GM12891 (cell line): ENCODE measurements at regions not wholly inside any gene's neighbourhood (a gene's known extent, or its start where the extent isn't known, plus 50 kb on each side); places are given as distances from the start of the nearest gene placed in this dataset.

Source experiments
- DNase-seq: peaks from one replicate; pipeline ENCODE4 v3.0.0; 2011; ENCODE audit warnings: low spot score; ENCODE audit not compliant: insufficient read length
- FAIRE-seq: peaks from 2 replicates; lab custom pipeline; 2011; peaks lifted over from hg19 to GRCh38; lab: Jason Lieb, UNC
- PAX5 ChIP-seq: IDR thresholded peaks from 2 replicates; pipeline ENCODE4 v1.6.1; 2011; ENCODE audit warnings: low read length, moderate library complexity, mild to moderate bottlenecking; ENCODE audit not compliant: insufficient read depth, severe bottlenecking
- POLR2A ChIP-seq: IDR thresholded peaks from 2 replicates; pipeline ENCODE4 v1.6.1; 2011; ENCODE audit warnings: low read depth, low read length, control low read depth
- POLR2AphosphoS5 ChIP-seq: IDR thresholded peaks from 2 replicates; pipeline ENCODE4 v1.6.1; 2011; ENCODE audit warnings: low read depth, low read length, control low read depth
- POU2F2 ChIP-seq: IDR thresholded peaks from 2 replicates; pipeline ENCODE4 v1.6.1; 2011; ENCODE audit warnings: low read depth, mild to moderate bottlenecking, control low read depth, low read length, moderate library complexity
- SPI1 ChIP-seq: IDR thresholded peaks from 2 replicates; pipeline ENCODE4 v1.6.1; 2011; ENCODE audit warnings: low read depth, low read length, control low read depth
- TAF1 ChIP-seq: IDR thresholded peaks from 2 replicates; pipeline ENCODE4 v1.6.1; 2011; ENCODE audit warnings: low read depth, low read length, control low read depth

GRCh38 chr5:10064546-10065195, 185.0 kb downstream of the ATPSCKMT start:
- no peak for TF ChIP-seq PAX5
- TF ChIP-seq POU2F2: no peak
- TF ChIP-seq POLR2A: no peak
- no peak for DNase-seq
- FAIRE-seq: no peak

GRCh38 chr5:10063997-10064396, 185.7 kb downstream of the ATPSCKMT start:
- TF ChIP-seq POLR2AphosphoS5 (no peak), SPI1 (no peak), POU2F2 (no peak), POLR2A (no peak), TAF1 (no peak), PAX5 (no peak)
- no peak for DNase-seq
- FAIRE-seq: no peak

GRCh38 chr5:10059980-10060379, 189.7 kb downstream of the ATPSCKMT start:
- TF ChIP-seq POU2F2 (no peak), PAX5 (no peak), SPI1 (no peak), POLR2AphosphoS5 (no peak)
- DNase-seq (no peak), FAIRE-seq (no peak)

GRCh38 chr5:10059556-10059955, 190.1 kb downstream of the ATPSCKMT start:
- FAIRE-seq (no peak), DNase-seq (no peak)

GRCh38 chr5:10057356-10057755, 192.3 kb downstream of the ATPSCKMT start:
- FAIRE-seq (no peak), DNase-seq (no peak)

More at GRCh38 chr5:10059556-10059955, 190.1 kb downstream of the ATPSCKMT start:
- TF ChIP-seq POLR2A: no peak
- no peak for TF ChIP-seq TAF1
- TF ChIP-seq SPI1: no peak
- TF ChIP-seq PAX5: no peak
- TF ChIP-seq POU2F2: no peak
- TF ChIP-seq POLR2AphosphoS5: no peak

GRCh38 chr5:10056228-10056760, 193.4 kb downstream of the ATPSCKMT start:
- TF ChIP-seq POLR2AphosphoS5: no peak
- TF ChIP-seq PAX5: no peak
- TF ChIP-seq SPI1: no peak
- TF ChIP-seq TAF1: no peak
- no peak for TF ChIP-seq POU2F2
- TF ChIP-seq POLR2A: no peak
- FAIRE-seq (no peak), DNase-seq (no peak)

More at GRCh38 chr5:10057356-10057755, 192.3 kb downstream of the ATPSCKMT start:
- TF ChIP-seq SPI1 (no peak), POU2F2 (no peak), PAX5 (no peak), TAF1 (no peak), POLR2AphosphoS5 (no peak), POLR2A (no peak)

- DNase-seq: no peak
- FAIRE-seq: no peak
- no peak for TF ChIP-seq POLR2AphosphoS5
- no peak for TF ChIP-seq PAX5
- no peak for TF ChIP-seq POU2F2
- no peak for TF ChIP-seq SPI1
- TF ChIP-seq TAF1: no peak
- TF ChIP-seq POLR2A: no peak
Observed at GRCh38 chr5:10049858-10050455, 199.7 kb downstream of the ATPSCKMT start.

GRCh38 chr5:10046676-10047075, 203.0 kb downstream of the ATPSCKMT start:
- DNase-seq (no peak), FAIRE-seq (no peak)
- TF ChIP-seq SPI1 (no peak), POLR2AphosphoS5 (no peak), POLR2A (no peak), POU2F2 (no peak), TAF1 (no peak), PAX5 (no peak)

- DNase-seq: no peak
- no peak for TF ChIP-seq POLR2AphosphoS5
- no peak for TF ChIP-seq POLR2A
- no peak for TF ChIP-seq TAF1
- TF ChIP-seq POU2F2: no peak
- TF ChIP-seq PAX5: no peak
- TF ChIP-seq SPI1: no peak
- FAIRE-seq: no peak
Observed at GRCh38 chr5:10045376-10045775, 204.3 kb downstream of the ATPSCKMT start.

- no peak for TF ChIP-seq POLR2AphosphoS5
- TF ChIP-seq PAX5: no peak
- TF ChIP-seq TAF1: no peak
- TF ChIP-seq POU2F2: no peak
- no peak for DNase-seq
Observed at GRCh38 chr5:10036136-10036815, 213.4 kb downstream of the ATPSCKMT start.

More at GRCh38 chr5:10036136-10036815, 213.4 kb downstream of the ATPSCKMT start:
- no peak for FAIRE-seq
